A673 (cell line): ENCODE measurements at regions not wholly inside any gene's neighbourhood (a gene's known extent, or its start where the extent isn't known, plus 50 kb on each side); places are given as distances from the start of the nearest gene placed in this dataset.

Experiments used
- EZH2 ChIP-seq: fragments of 200-600 bp; sonication (generic); IDR thresholded peaks from 2 replicates; pipeline ENCODE4 v1.6.1; 2017; ENCODE audit warnings: borderline replicate concordance, low read depth, mild to moderate bottlenecking, mixed read lengths, antibody characterized with exemption, low read length; ENCODE audit not compliant: poor library complexity, severe bottlenecking
- TF ChIP-seq, protein P1 (sequence below): fragments of 300-800, 200-600 bp; sonication (generic); conservative IDR thresholded peaks from 2 replicates; pipeline ENCODE4 v1.5.1; 2017; ENCODE audit warnings: low read depth, mild to moderate bottlenecking, antibody characterized with exemption, low read length, moderate library complexity, mixed read lengths

DNA sequence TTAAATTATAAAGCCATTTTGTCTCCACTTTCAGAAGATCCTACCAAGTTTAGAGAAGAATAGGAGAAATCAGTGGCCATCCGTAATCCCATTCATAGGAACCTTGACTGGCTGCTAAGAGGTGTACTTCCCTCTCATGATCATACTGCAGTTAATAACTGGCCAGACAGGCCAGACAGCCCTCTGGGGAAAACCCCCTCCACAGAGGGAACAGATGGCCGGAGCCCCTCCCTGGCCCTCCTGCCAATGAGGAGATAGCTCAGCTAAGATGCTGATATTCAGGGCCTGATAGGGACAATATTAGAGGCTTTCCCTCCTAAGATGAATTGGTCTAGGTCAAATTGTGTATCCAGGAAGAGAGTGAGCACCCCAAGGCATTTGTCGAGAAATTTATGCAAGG, 200.0 kb upstream of the MAOA start:
- TF ChIP-seq EZH2, result no peak
- TF ChIP-seq, protein P1, sequence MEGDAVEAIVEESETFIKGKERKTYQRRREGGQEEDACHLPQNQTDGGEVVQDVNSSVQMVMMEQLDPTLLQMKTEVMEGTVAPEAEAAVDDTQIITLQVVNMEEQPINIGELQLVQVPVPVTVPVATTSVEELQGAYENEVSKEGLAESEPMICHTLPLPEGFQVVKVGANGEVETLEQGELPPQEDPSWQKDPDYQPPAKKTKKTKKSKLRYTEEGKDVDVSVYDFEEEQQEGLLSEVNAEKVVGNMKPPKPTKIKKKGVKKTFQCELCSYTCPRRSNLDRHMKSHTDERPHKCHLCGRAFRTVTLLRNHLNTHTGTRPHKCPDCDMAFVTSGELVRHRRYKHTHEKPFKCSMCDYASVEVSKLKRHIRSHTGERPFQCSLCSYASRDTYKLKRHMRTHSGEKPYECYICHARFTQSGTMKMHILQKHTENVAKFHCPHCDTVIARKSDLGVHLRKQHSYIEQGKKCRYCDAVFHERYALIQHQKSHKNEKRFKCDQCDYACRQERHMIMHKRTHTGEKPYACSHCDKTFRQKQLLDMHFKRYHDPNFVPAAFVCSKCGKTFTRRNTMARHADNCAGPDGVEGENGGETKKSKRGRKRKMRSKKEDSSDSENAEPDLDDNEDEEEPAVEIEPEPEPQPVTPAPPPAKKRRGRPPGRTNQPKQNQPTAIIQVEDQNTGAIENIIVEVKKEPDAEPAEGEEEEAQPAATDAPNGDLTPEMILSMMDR, result no peak
